Progenitor cell of endocrine pancreas (in vitro differentiated cells): ENCODE measurements at regions not wholly inside any gene's neighbourhood (a gene's known extent, or its start where the extent isn't known, plus 50 kb on each side); places are given as distances from the start of the nearest gene placed in this dataset.

Experiments used
- DNase-seq: peaks from one replicate; pipeline ENCODE4 v3.0.0; 2021; ENCODE audit warnings: low spot score; ENCODE audit not compliant: unreplicated experiment
- H3K27ac Mint-ChIP-seq: 2 replicates; pipeline ENCODE4 v1.8.0; 2021; ENCODE audit warnings: mild to moderate bottlenecking, moderate library complexity, mixed read lengths
- H3K27me3 Mint-ChIP-seq: 2 replicates; pipeline ENCODE4 v1.8.0; 2021; ENCODE audit warnings: mixed read lengths
- H3K36me3 Mint-ChIP-seq: 2 replicates; pipeline ENCODE4 v1.8.0; 2022; ENCODE audit warnings: mixed read lengths; ENCODE audit not compliant: insufficient read depth
- H3K4me1 Mint-ChIP-seq: 2 replicates; pipeline ENCODE4 v1.8.0; 2021; ENCODE audit warnings: low read depth, mixed read lengths
- H3K4me3 Mint-ChIP-seq: 2 replicates; pipeline ENCODE4 v1.8.0; 2021; ENCODE audit warnings: low read depth, mild to moderate bottlenecking, moderate library complexity, mixed read lengths
- H3K9me3 Mint-ChIP-seq: 2 replicates; pipeline ENCODE4 v1.8.0; 2021; ENCODE audit warnings: low read depth, mixed read lengths
- TF ChIP-seq, protein P1 (sequence below): fragments of 200-600 bp; sonication (generic); IDR thresholded peaks from one replicate; pipeline ENCODE4 v1.5.0; 2021; ENCODE audit warnings: antibody characterized with exemption, mild to moderate bottlenecking; ENCODE audit not compliant: unreplicated experiment

- no peak overlapping the region for H3K4me3 Mint-ChIP-seq
- peak overlapping the region; percentile 81 for H3K27ac Mint-ChIP-seq
- H3K4me1 Mint-ChIP-seq, result peaks cover 26% of the 10 kb centered on the region
- no peaks in the 10 kb centered on the region for H3K36me3 Mint-ChIP-seq
- no peak for DNase-seq
- H3K9me3 Mint-ChIP-seq, result no peaks in the 10 kb centered on the region
- H3K27me3 Mint-ChIP-seq, result peaks cover 15% of the 10 kb centered on the region
- TF ChIP-seq, protein P1, sequence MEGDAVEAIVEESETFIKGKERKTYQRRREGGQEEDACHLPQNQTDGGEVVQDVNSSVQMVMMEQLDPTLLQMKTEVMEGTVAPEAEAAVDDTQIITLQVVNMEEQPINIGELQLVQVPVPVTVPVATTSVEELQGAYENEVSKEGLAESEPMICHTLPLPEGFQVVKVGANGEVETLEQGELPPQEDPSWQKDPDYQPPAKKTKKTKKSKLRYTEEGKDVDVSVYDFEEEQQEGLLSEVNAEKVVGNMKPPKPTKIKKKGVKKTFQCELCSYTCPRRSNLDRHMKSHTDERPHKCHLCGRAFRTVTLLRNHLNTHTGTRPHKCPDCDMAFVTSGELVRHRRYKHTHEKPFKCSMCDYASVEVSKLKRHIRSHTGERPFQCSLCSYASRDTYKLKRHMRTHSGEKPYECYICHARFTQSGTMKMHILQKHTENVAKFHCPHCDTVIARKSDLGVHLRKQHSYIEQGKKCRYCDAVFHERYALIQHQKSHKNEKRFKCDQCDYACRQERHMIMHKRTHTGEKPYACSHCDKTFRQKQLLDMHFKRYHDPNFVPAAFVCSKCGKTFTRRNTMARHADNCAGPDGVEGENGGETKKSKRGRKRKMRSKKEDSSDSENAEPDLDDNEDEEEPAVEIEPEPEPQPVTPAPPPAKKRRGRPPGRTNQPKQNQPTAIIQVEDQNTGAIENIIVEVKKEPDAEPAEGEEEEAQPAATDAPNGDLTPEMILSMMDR, result no peak
Observed at GRCh38 chr5:14039063-14039462, 94.6 kb upstream of the DNAH5 start.

GRCh38 chr5:14038341-14038959, 94.0 kb upstream of the DNAH5 start:
- no peak overlapping the region for H3K4me3 Mint-ChIP-seq
- peak overlapping the region; percentile 81 for H3K27ac Mint-ChIP-seq
- H3K4me1 Mint-ChIP-seq, result peaks cover 26% of the 10 kb centered on the region
- peaks cover 15% of the 10 kb centered on the region for H3K27me3 Mint-ChIP-seq
- H3K9me3 Mint-ChIP-seq, result no peaks in the 10 kb centered on the region
- DNase-seq, result no peak
- no peaks in the 10 kb centered on the region for H3K36me3 Mint-ChIP-seq
- TF ChIP-seq, protein P1, result no peak

DNA sequence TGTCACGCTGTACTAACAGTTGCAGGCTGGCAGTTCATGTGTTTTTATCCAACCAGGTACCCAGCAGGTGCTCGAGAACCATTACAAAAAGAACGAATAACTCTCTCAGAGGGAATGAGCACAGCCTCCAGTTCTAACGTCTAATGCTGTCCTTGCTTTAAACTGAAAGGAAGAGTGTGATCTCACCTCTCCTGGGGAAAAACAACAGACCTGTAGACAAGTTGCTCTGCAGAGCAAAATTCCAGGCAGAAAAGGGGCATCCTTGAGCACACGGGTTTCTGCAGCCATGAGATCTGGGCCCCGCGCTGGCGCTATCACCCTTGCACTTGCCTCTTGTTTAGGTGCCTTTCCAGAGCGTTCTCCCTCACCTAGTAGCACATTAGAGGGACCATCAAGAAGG, 92.5 kb upstream of the DNAH5 start:
- DNase-seq, result no peak
- H3K9me3 Mint-ChIP-seq, result no peaks in the 10 kb centered on the region
- H3K4me1 Mint-ChIP-seq, result peaks cover 26% of the 10 kb centered on the region
- peak overlapping the region; percentile 90 for H3K27ac Mint-ChIP-seq
- peaks cover 7% of the 10 kb centered on the region for H3K27me3 Mint-ChIP-seq
- H3K36me3 Mint-ChIP-seq, result no peaks in the 10 kb centered on the region
- H3K4me3 Mint-ChIP-seq, result no peak overlapping the region
- TF ChIP-seq, protein P1, result no peak

DNA sequence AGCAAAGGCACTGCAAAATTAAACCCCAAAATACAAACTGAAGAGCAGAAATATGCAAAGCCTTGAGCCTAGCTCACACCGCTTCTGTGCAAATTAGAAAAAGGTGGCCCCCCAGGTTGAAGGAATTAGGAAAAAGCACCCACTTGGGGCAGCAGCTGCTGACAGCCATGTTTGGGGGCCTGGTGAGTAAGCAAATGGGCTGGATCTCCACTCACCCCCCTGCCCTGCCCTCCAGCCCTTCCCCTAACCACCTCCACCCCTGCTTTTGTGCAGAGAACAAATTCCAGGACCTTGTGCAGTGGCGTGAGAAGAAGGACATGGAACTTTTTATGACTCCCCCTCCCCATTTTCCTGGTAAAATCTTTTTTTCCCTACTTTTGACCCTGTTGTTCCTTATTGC, 92.0 kb upstream of the DNAH5 start:
- Mint-ChIP-seq H3K27ac (peak overlapping the region; percentile 91), H3K4me3 (no peak overlapping the region), H3K4me1 (peaks cover 26% of the 10 kb centered on the region), H3K9me3 (no peaks in the 10 kb centered on the region), H3K36me3 (no peaks in the 10 kb centered on the region), H3K27me3 (peaks cover 7% of the 10 kb centered on the region)
- TF ChIP-seq, protein P1, result no peak
- DNase-seq, result no peak

GRCh38 chr5:14035859-14036503, 91.5 kb upstream of the DNAH5 start:
- Mint-ChIP-seq H3K4me3 (peak overlapping the region; percentile 8), H3K27me3 (peaks cover 3% of the 10 kb centered on the region), H3K36me3 (no peaks in the 10 kb centered on the region), H3K27ac (peak overlapping the region; percentile 91), H3K9me3 (no peaks in the 10 kb centered on the region), H3K4me1 (peaks cover 26% of the 10 kb centered on the region)
- TF ChIP-seq, protein P1, result no peak
- no peak for DNase-seq
